Spleen (tissue), 7 donors: ENCODE measurements at regions not wholly inside any gene's neighbourhood (a gene's known extent, or its start where the extent isn't known, plus 50 kb on each side); places are given as distances from the start of the nearest gene placed in this dataset.

ENCODE experiments used
- CTCF ChIP-seq, 11 experiments: fragments of 200-600 bp in 7 of 11; fragments of 450-650 bp in 4 of 11; sonication (generic) in 4 of 11; IDR thresholded peaks in 8 of 11; conservative IDR thresholded peaks in 3 of 11; 1 replicate in 7 of 11; 2 replicates in 4 of 11; pipeline versions ENCODE4 v1.4.0 to v1.8.0; 2016 to 2021; ENCODE audit warnings: antibody characterized with exemption in 11 of 11, inconsistent platforms in 4 of 11, mild to moderate bottlenecking in 1 of 11
- POLR2A ChIP-seq, 3 donors: fragments of 450-650 bp; IDR thresholded peaks; one replicate each; pipeline ENCODE4 v1.5.1; 2017; ENCODE audit warnings: antibody characterized with exemption in 3 of 3, mild to moderate bottlenecking in 1 of 3
- donor health status: DM: no; HTN: no; CAD: no; lungs with moderate emphysema.
- donor health status: DM: no; HTN: no; CAD: no.
- donor health status: DM: no; HTN: no; CAD: no.

GRCh38 chr6:76490456-76490855, 418.0 kb upstream of the IMPG1 start:
- TF ChIP-seq CTCF (IDR thresholded peaks at IDR 0.05 in 8 of 11, conservative IDR thresholded peaks at IDR 0.05 in 3 of 11) (no peak), POLR2A (IDR thresholded peaks at IDR 0.05) (no peak)
